Right renal pelvis (tissue), 4 donors: ENCODE measurements at regions not wholly inside any gene's neighbourhood (a gene's known extent, or its start where the extent isn't known, plus 50 kb on each side); places are given as distances from the start of the nearest gene placed in this dataset.
"Not testable (repeated sequence)": the region's sequence is repeated elsewhere in the genome, so short reads cannot be mapped to it uniquely, and the experiment has no call there.

Source experiments
- DNase-seq, 4 donors: peaks; one replicate each; pipeline ENCODE4 v3.0.0-alpha.2; 2013; ENCODE audit warnings: low read depth in 4 of 4, low spot score in 3 of 4, missing footprints in 1 of 4

DNA sequence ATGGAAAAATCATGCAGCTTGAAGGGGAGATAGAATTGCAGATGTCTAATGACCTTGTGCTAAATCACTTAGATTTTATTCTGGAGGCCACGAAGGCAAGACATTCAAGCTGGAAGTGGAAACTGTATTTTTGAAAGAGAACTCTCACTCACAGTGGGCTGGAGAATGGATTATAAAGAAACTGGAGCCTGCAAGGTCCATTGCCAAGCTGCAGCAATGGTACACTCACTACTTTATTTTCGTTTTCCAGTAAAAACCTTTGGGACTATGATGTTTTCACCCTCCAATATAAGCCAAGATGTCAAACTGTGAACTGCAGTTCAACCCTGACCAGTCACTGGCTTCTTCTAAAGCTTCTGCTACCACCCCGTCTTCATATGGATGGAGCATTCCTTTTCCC lies 62.0 kb downstream of the SKIDA1 start:
- DNase-seq = no peak

DNA sequence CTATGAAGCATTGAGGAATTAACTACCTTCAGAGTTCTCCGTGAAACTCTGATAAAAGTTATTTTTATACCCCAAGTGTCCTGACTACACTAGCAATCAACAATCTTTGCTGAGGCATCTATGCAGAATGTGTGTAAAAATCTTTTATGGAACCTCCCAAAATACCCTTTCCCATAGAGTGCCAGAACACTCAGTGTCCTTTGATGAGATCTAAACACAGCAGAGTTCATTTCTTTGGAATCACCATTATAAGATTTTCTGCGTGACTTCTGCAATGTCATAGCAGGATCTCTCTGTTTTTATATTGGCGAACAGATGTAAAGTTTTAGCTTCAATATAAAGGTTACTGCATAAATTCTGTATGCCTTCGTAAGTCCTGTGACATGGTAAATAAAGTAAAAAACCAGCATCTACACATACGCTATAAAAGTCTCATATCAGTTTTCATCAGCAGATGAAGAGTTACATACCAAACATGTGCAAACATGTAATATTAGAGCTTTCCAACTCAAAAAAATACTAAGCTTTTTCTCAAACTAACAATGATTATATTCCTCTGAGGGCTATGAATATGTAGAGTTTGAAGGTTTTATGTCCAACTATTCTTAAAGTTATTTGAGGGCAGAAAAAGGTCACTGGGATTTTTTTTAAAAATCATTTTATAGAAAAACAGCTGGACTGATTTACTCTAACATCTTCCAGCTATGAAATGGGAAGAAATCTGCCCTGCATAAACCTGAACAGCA lies 67.2 kb downstream of the SKIDA1 start:
- DNase-seq = peak; percentile 16 to 69 (median 57)

DNA sequence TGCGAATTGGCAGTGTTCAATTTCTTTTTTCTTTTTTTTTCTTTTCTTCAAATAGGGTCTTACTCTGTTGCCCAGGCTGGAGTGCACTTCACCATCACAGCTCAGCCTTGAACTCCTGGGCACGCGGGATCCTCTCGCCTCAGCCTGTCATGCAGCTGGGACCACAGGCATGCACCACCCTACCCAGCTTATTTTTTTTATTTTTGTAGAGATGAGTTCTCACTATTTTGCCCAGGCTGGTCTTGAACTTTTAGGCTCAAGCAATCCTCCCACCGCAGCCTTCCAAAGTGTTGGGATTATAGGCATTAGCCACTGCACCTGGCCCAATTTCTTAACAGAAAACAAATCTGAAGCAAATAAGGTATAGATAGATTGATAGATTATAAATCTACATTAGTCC lies 69.3 kb downstream of the SKIDA1 start:
- no peak for DNase-seq

DNA sequence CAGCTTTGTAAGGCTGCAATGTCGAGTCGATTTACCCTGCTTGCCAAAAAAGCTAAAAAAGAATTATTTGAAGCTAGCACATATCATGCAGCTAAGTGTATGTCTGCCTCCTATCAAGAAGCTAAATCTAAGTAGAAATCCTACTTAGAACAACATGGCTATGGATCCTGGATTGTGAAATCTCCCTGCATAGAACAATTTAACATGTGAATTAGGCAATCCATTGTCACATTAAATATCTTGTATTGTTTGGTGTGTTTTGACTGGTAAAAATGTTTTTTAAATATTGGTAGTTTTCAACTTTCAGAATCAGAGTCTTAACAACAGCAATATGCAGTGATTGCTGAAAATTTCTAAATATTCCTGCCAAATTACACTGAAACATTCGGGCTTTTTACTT lies 73.3 kb downstream of the SKIDA1 start:
- DNase-seq = no peak

DNA sequence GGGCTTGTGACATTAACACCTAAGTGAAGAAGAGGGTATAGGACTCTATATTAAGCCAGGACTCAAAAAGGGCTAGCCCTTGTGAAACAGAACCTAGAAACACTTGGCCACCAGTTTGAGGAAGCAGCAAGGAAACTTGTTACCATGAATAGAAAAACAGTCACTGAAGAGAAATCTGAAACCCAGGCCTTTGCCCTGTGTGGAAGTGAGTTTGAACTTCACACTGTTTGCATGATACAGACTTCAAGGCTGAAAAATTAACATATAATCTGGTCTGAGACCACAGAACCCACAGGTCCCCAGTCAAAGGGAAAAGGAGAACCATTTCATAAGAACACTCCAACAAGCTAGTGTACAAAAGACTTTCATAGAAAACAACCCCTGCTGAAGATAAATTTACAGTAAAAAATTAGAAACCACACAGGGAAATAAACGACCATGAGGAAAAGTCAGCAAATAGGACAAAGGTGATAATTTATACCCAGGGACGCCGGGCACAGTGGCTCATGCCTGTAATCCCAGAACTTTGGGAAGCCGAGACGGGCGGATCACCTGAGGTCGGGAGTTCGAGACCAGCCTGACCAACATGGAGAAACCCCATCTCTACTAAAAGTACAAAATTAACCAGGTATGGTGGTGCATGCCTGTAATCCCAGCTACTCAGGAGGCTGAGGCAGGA lies 76.1 kb downstream of the SKIDA1 start:
- no peak for DNase-seq

DNA sequence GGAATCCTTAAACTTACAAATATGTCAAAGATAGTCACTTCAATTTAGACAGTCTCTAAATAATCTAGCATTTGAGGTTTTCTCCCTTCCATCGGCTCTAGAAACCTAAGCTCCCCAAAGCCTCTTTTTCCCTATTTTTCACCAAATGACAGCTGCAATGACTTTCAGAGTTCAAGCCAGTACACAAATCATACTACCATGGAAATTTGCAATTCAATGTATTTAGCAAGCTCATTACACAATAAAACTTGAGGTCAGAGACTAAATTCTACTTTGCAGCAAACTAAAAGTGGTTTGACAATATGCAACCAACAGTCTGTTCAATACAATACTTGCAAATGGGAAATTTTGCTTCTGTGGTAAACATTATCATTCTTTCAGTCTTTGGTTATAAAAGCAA lies 80.3 kb downstream of the SKIDA1 start:
- DNase-seq = no peak

DNA sequence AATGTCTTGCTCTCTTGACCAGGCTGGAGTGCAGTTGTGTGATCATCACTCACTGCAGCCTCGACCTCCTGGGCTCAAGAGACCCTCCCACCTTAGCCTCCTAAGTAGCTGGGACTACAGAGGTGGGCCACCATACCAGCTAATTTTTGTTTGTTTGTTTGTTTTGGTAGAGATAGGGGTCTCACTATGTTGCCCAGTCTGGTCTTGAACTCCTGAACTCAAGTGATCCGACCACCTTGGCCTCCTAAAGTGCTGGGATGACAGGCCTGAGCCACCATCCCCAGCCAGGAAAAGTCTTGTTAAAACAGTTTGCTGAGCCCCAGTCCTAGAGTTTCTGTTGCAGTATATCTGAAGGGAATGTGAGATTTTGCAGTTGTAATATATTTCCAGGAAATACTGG lies 83.9 kb downstream of the SKIDA1 start:
- DNase-seq = no peak

DNA sequence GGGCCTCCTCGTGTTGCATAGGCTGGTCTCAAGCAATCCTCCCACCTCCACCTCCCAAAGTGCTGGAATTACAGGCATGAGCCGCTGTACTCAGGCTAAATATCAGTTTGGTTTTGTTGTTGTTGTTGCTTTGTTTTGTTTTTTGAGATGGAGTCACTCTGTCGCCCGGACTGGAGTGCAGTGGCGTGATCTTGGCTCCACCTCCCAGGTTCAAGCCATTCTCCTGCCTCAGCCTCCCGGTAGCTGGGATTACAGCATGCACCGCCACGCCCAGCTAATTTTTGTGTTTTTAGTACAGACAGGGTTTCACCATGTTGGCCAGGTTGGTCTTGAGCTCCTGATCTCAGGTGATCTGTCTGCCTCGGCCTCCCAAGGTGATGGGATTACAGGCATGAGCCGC lies 86.6 kb downstream of the SKIDA1 start:
- DNase-seq = not testable (repeated sequence)

DNA sequence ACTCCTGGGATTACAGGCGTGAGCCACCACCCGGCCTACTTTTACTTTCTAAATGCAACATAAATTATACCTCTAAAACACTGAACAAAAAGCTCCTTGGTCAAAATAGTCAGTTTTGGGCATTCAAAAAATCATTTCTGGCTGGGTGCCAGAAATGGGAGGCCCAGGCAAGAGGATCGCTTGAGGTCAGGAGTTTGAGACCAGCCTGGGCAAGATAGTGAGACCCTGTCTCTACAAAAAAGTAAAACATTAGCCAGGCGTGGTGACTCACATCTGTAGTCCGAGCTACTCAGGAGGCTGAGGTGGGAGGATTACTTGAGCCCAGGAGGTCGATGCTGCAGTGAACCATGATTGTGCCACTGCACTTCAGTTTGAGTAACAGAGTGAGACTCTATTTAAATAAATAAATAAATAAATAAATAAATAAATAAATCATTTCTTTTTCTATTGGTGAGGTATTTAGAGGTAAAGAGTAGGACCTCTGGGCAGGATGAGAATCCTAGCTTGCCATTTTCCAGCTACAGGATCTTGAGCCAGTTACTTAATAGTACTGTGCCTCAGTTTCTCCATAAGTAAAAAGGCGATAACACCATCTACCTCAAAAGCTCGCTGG lies 87.6 kb downstream of the SKIDA1 start:
- DNase-seq = no peak

DNA sequence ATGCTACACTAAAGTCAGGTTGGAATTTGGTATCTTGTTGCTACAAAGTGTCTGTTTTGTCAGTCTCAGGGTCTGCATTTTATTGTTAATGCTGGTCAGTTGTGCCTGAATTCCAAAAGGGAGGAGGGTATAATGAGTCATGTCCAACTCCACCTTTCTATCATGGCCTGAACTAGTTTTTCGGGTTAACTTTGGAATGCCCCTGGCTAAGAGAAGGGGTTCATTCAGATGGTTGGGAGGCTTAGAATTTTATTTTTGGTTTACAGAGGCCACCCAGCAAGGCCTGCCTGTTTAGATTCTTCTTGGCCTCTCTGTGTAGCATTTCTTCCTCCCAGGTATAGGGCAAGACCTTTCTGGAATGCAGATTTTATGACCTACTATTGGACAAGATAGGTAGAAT lies 93.2 kb downstream of the SKIDA1 start:
- no peak for DNase-seq

DNA sequence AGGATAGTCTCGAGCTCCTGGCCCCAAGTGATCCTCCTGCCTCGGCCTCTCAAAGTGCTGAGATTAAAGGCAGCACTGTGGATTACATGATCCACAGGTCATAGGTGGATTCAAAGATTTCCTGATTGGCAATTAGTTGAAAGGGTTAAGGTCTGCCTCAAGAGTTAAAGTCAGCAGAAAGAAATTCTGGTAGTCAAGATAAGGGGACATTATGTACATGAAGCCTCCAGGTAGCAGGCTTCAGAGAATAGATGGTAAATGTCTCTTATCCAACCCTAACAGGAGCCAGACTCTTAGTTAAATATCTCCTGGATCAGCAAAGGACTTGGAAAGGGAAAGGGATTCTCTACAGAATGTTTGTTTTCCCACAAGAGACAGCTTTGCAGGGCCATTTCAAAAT lies 93.7 kb downstream of the SKIDA1 start:
- DNase-seq = no peak

DNA sequence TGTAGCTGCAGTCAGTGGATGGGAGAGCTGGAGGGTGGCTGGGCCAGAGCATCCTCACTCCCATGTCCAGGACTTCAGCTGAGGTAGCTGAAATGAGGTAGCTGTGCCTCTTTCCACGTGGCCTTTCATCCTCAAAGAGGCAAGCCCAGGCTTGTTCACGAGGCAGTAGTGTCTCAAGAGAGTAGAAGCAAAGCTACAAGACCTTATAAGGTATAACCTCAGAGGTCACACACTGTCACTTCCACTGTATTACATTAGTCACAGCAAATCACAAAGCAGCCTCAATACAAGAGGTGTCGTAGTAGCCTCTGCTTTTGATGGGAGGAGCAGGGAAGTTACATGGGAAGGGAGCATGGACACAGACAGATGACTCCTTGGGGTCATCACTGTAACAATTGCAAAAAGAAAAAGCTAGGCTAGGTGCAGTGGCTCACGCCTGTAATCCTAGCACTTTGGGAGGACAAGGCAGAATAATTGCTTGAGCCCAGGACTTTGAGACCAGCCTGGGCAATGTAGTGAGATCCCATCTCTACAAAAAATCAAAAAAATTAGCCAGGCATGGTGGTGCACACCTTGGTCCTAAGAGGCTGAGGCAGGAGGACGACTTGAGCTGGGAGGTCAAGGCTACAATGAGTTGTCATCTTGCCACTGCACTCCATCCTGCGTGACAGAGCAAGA lies 97.5 kb downstream of the SKIDA1 start:
- no peak for DNase-seq

DNA sequence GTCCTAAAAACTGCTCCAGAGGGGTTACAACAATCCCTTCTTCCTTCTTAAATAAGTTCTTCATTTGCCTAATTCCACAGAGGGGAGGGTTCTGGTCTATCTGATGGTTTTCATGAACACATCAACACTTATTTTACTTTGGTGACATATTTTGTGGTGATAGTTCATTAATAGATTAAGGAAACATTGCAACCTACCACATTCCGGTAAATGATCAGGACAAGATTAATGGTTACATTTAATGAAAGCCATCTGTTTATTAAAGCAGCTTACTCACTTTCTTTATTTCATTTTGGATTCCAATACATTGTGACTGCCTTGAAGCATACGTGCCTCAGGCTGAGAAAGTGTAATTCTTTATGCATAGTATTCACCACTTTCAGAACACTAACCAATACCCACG lies 101.0 kb downstream of the SKIDA1 start:
- no peak for DNase-seq

DNA sequence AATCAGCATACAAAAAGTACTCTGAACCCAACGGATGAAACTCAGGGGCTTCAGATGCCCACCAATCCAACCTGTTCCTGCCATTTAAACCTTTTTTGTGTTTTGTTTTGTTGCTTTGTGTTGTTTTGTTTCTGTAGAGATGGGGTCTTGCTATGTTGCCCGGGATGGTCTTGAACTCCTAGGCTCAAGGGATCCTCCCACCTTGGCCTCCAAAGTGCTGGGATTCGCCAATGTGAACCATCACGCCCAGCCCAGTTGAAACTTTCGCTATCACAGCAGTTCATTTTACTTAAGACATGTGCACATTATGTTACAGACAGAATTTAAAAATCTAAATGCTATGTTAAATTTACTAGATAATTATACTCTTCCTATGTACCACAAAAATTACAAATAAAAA lies 101.6 kb downstream of the SKIDA1 start:
- no peak for DNase-seq

DNA sequence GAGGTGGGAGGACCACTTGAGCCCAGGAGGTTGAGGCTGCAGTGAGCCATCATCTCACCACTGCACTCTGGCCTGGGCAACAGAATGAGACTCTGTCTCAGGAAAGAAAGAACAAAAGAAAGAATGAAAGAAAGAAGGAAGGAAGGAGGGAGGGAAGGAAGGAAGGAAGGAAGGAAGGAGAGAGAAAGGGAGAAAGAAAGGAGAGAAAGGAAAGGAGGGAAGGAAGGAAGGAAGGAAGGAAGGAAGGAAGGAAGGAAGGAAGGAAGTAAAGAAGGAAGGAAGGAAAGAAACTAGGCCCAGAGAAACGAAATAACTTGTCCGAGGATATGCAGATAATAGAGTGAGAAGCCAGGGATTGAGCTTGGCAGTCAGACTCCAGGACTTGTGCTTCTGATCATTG lies 102.1 kb downstream of the SKIDA1 start:
- no peak for DNase-seq

DNA sequence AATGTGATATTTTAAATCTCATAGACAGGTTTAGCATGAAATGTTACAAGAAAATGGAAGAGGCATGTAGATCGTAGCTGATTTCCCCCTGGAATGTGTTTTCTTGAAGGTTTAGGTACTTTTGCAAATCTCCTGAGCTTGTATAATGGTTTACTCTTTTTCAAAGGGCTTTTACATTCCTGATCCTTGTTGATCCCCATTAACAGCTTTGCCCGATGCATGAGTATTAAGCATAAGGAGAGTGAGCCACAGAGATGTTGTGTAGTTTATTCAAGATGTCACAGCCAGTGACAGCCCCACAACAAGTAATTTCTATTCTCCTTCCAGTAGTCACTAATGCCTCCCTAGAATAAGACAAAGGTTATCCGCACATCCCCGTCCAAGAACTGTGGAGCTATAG lies 103.7 kb downstream of the SKIDA1 start:
- DNase-seq = no peak

DNA sequence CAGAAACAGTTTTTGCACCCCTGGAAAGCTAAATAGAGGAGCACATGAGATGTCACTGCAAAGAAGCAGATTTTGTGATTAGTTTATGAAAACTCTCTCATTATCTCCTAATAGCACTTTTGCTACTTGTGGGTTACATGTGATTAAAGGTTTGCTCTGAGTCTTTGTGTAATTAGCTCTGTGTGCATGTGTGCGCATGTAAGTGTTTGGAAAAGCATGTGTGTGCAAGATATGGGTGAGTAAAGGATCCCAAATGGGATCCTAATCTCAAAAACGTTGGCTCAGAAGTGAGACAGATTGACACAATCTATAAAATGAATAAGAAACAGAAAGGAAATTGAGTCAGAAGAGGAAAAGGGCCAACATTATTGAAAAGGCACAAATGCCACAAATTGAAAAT lies 104.5 kb downstream of the SKIDA1 start:
- DNase-seq = no peak

DNA sequence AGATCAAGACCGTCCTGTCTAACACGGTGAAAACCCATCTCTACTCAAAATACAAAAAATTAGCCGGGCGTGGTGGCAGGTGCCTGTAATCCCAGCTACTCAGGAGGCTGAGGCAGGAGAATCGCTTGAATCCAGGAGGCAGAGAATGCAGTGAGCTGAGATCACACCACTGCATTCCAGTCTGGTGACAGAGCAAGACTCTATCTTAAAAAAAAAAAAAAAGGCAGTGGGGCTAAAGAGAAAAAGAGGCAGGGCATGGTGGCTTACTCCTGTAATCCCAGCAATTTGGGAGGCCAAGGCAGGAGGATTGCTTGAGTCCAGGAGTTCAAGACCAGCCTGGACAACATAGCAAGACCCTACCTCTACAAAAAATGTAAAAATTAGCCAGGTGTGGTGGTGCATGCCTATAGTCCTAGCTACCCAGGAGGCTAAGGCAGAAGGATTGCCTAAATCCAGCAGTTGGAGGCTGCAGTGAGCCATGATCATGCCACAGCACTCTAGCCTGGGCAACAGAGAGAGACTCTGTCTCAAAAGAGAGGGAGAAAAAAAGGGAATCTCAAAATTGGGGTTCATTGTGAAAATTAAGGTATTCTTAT lies 106.4 kb downstream of the SKIDA1 start:
- not testable (repeated sequence) for DNase-seq

DNA sequence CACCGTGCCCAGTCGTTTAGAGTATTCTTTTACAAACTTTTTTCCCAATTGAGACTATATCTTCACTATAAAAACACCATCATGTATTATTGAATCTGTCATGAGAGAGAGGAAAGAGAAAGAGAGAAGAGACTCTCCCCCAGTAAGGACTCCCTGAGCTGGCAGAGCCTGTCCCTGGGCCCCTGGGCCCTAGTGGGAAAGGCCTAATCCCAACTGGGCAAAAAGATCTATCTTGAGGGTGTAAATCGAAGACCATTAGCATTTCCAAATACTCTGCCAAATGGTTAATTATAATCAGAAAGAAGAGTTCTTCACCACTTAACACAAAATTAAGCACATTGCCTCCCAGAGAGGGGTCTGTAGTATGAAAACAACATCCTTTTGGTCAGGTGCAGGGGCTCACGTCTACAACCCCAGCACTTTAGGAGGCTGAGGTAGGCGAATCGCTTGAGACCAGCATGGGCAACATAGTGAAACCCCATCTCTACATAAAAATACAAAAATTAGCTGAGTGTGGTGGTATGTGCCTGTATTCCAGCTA lies 108.2 kb downstream of the SKIDA1 start:
- no peak for DNase-seq

DNA sequence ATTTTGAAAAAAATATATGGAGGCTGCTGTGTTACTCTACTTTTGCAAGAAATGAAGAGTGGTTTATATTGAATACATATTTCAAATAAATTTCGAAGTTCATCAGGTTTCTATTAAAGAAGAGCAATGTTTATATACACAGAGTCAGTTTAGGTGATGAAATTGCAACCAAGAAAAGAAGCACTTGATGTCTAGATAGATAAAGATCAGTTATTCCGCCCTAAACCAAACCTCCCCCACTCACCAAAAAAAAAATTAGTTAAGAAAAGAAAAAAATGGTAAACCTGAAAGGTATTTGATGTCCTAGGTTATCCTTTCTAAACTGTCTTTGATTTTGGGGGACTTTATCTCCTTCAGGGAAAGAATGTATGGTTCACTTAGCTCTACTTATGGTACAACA lies 111.8 kb downstream of the SKIDA1 start:
- no peak for DNase-seq

DNA sequence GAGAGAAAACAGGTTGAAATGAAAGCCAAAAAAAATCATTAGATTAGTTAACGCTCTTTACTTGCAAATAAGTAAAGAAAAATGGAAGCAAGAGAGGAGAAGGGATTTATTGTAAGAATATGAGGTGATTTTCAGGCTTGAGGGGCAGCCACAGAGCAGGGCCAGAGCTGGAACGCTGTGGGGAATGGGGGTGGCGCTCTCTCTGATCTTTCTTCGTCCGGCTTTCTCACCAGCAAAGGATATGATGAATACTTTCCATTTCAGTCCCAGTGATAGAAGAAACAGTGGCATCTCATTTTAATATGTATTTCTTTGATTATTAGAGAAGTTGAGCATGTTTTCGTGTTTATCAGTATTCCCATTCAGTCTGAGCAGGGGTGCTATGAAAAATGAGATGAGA lies 112.2 kb downstream of the SKIDA1 start:
- DNase-seq = no peak
